GM21529 (cell line): ENCODE measurements at regions not wholly inside any gene's neighbourhood (a gene's known extent, or its start where the extent isn't known, plus 50 kb on each side); places are given as distances from the start of the nearest gene placed in this dataset.
"Not testable (repeated sequence)": the region's sequence is repeated elsewhere in the genome, so short reads cannot be mapped to it uniquely, and the experiment has no call there.

Experiments
- ATAC-seq: cut with Tn5 transposase; IDR thresholded peaks from one replicate; pipeline ENCODE4 v1.9.1; 2021; ENCODE audit not compliant: unreplicated experiment

GRCh38 chr11:81220146-81220895, 1513.3 kb downstream of the FAM181B start:
- no peak for ATAC-seq

GRCh38 chr11:81219661-81220060, 1514.0 kb downstream of the FAM181B start:
- ATAC-seq: no peak

- no peak for ATAC-seq
Measured at GRCh38 chr11:81218440-81218839, 1515.2 kb downstream of the FAM181B start.

- ATAC-seq: no peak
Measured at GRCh38 chr11:81211050-81211449, 1522.6 kb downstream of the FAM181B start.

- ATAC-seq: no peak
Measured at GRCh38 chr11:81207421-81208054, 1526.1 kb downstream of the FAM181B start.

- ATAC-seq: no peak
Measured at GRCh38 chr11:81203876-81204275, 1529.8 kb downstream of the FAM181B start.

GRCh38 chr11:81197396-81197795, 1536.3 kb downstream of the FAM181B start:
- no peak for ATAC-seq

GRCh38 chr11:81192516-81192915, 1541.1 kb downstream of the FAM181B start:
- no peak for ATAC-seq

GRCh38 chr11:81190546-81190945, 1543.1 kb downstream of the FAM181B start:
- no peak for ATAC-seq

GRCh38 chr11:81187033-81187432, 1546.6 kb downstream of the FAM181B start:
- not testable (repeated sequence) for ATAC-seq

GRCh38 chr11:81174646-81175330, 1558.9 kb downstream of the FAM181B start:
- ATAC-seq: no peak

GRCh38 chr11:81165164-81165563, 1568.5 kb downstream of the FAM181B start:
- no peak for ATAC-seq

- no peak for ATAC-seq
Measured at GRCh38 chr11:81159900-81160299, 1573.8 kb downstream of the FAM181B start.

- ATAC-seq: peak; percentile 46
Measured at GRCh38 chr11:81135570-81135969, 1598.1 kb downstream of the FAM181B start.

GRCh38 chr11:81129618-81130017, 1604.0 kb downstream of the FAM181B start:
- no peak for ATAC-seq

GRCh38 chr11:81112718-81113117, 1620.9 kb downstream of the FAM181B start:
- ATAC-seq: no peak

- no peak for ATAC-seq
Measured at GRCh38 chr11:81104051-81104450, 1629.6 kb downstream of the FAM181B start.

- no peak for ATAC-seq
Measured at GRCh38 chr11:81098471-81098870, 1635.2 kb downstream of the FAM181B start.

- ATAC-seq: no peak
Measured at GRCh38 chr11:81092522-81092921, 1641.1 kb downstream of the FAM181B start.

GRCh38 chr11:81089242-81089641, 1644.4 kb downstream of the FAM181B start:
- no peak for ATAC-seq

GRCh38 chr11:81080476-81080875, 1639.6 kb upstream of the TENM4 start:
- ATAC-seq: no peak

- ATAC-seq: no peak
Measured at GRCh38 chr11:81072273-81072672, 1631.4 kb upstream of the TENM4 start.
